ENCODE measurements at regions not wholly inside any gene's neighbourhood (a gene's known extent, or its start where the extent isn't known, plus 50 kb on each side); places are given as distances from the start of the nearest gene placed in this dataset.

- Mint-ChIP-seq H3K27ac (no peak overlapping the region), H3K27me3 (peaks cover 8% of the 10 kb centered on the region), H3K4me1 (no peaks in the 10 kb centered on the region), H3K4me3 (no peak overlapping the region), H3K36me3 (no peaks in the 10 kb centered on the region), H3K9me3 (no peaks in the 10 kb centered on the region)
- ATAC-seq (ENCODE audit: low read depth) (no peak), DNase-seq (ENCODE audit: low spot score in 2 of 2) (no peak)
These were observed 61.5 kb upstream of the WLS start for GRCh38 chr1:68293609-68294366.

GRCh38 chr1:68293122-68293521, 60.8 kb upstream of the WLS start:
- Mint-ChIP-seq H3K9me3 (no peaks in the 10 kb centered on the region), H3K36me3 (no peaks in the 10 kb centered on the region), H3K27me3 (peaks cover 5% of the 10 kb centered on the region), H3K4me3 (no peak overlapping the region), H3K27ac (no peak overlapping the region), H3K4me1 (no peaks in the 10 kb centered on the region)
- DNase-seq (ENCODE audit: low spot score in 2 of 2) (no peak), ATAC-seq (ENCODE audit: low read depth) (no peak)

- Mint-ChIP-seq H3K4me3 (no peak overlapping the region), H3K36me3 (no peaks in the 10 kb centered on the region), H3K9me3 (no peaks in the 10 kb centered on the region), H3K27me3 (peaks cover 5% of the 10 kb centered on the region), H3K4me1 (no peaks in the 10 kb centered on the region), H3K27ac (no peak overlapping the region)
- DNase-seq (ENCODE audit: low spot score in 2 of 2) (no peak), ATAC-seq (ENCODE audit: low read depth) (no peak)
These were observed 59.5 kb upstream of the WLS start for GRCh38 chr1:68291688-68292384.

GRCh38 chr1:68287241-68287640, 54.9 kb upstream of the WLS start:
- H3K9me3 Mint-ChIP-seq: peaks cover 2% of the 10 kb centered on the region
- H3K4me3 Mint-ChIP-seq: no peak overlapping the region
- peaks cover 2% of the 10 kb centered on the region for H3K36me3 Mint-ChIP-seq
- DNase-seq (ENCODE audit: low spot score in 2 of 2) (no peak), ATAC-seq (ENCODE audit: low read depth) (no peak)
- no peaks in the 10 kb centered on the region for H3K4me1 Mint-ChIP-seq
- H3K27me3 Mint-ChIP-seq: peaks cover 2% of the 10 kb centered on the region
- no peak overlapping the region for H3K27ac Mint-ChIP-seq

GRCh38 chr1:68285046-68285445, 52.7 kb upstream of the WLS start:
- Mint-ChIP-seq H3K36me3 (peaks cover 2% of the 10 kb centered on the region), H3K27ac (no peak overlapping the region), H3K4me1 (no peaks in the 10 kb centered on the region), H3K9me3 (peaks cover 2% of the 10 kb centered on the region), H3K4me3 (no peak overlapping the region), H3K27me3 (peaks cover 2% of the 10 kb centered on the region)
- no peak for ATAC-seq (ENCODE audit: low read depth)
- no peak for DNase-seq (ENCODE audit: low spot score in 2 of 2)

GRCh38 chr1:68281946-68282615, 49.8 kb upstream of the WLS start:
- Mint-ChIP-seq H3K27me3 (peaks cover 2% of the 10 kb centered on the region), H3K27ac (no peak overlapping the region), H3K9me3 (peaks cover 2% of the 10 kb centered on the region), H3K36me3 (peaks cover 2% of the 10 kb centered on the region), H3K4me1 (no peaks in the 10 kb centered on the region), H3K4me3 (no peak overlapping the region)
- DNase-seq (ENCODE audit: low spot score in 2 of 2): no peak
- ATAC-seq (ENCODE audit: low read depth): no peak

Measured in memory B cell (primary cell).